ENCODE measurements at regions not wholly inside any gene's neighbourhood (a gene's known extent, or its start where the extent isn't known, plus 50 kb on each side); places are given as distances from the start of the nearest gene placed in this dataset.

- intact Hi-C loops (cut with micrococcal nuclease), result no loop called here
- Mint-ChIP-seq H3K9me3 (peaks cover 3 to 8% of the 10 kb centered on the region in 2 donors), H3K4me1 (no peaks in the 10 kb centered on the region), H3K27me3 (ENCODE audit: low read depth in 2 of 2) (peaks cover 3 to 7% of the 10 kb centered on the region in 2 donors), H3K36me3 (no peaks in the 10 kb centered on the region), H3K4me3 (no peak overlapping the region), H3K27ac (no peak overlapping the region)
- Histone ChIP-seq H3K27ac (ENCODE audit: low read length) (no peak overlapping the region), H3K36me3 (ENCODE audit: control insufficient read depth, insufficient read depth, low read length) (no peaks in the 10 kb centered on the region), H3K27me3 (ENCODE audit: control insufficient read depth, insufficient read depth, low read length) (no peaks in the 10 kb centered on the region), H3K9me3 (ENCODE audit: control insufficient read depth, insufficient read depth, low read length) (no peaks in the 10 kb centered on the region), H3K4me1 (ENCODE audit: control insufficient read depth, insufficient read depth, low read length) (no peaks in the 10 kb centered on the region), H3K4me3 (ENCODE audit: low read length) (no peak overlapping the region)
- ATAC-seq (no peak), DNase-seq (no peak)
- 73% methylated on average over 3 of the region's 3 CpGs for WGBS (ENCODE audit: insufficient coverage)
- TF ChIP-seq CTCF (IDR thresholded peaks at IDR 0.05), result no peak
Measured at GRCh38 chr11:15724601-15725000, 609.9 kb downstream of the INSC start.

- Histone ChIP-seq H3K4me1 (ENCODE audit: control insufficient read depth, insufficient read depth, low read length) (no peaks in the 10 kb centered on the region), H3K36me3 (ENCODE audit: control insufficient read depth, insufficient read depth, low read length) (no peaks in the 10 kb centered on the region), H3K4me3 (ENCODE audit: low read length) (no peak overlapping the region), H3K27me3 (ENCODE audit: control insufficient read depth, insufficient read depth, low read length) (no peaks in the 10 kb centered on the region), H3K9me3 (ENCODE audit: control insufficient read depth, insufficient read depth, low read length) (no peaks in the 10 kb centered on the region), H3K27ac (ENCODE audit: low read length) (no peak overlapping the region)
- DNase-seq (no peak), ATAC-seq (no peak)
- WGBS (ENCODE audit: insufficient coverage), result 44% methylated on average over 2 of the region's 2 CpGs
- intact Hi-C loops (cut with micrococcal nuclease), result no loop called here
- Mint-ChIP-seq H3K4me1 (no peaks in the 10 kb centered on the region), H3K36me3 (no peaks in the 10 kb centered on the region), H3K4me3 (no peak overlapping the region), H3K27ac (no peak overlapping the region), H3K9me3 (peaks cover 5 to 8% of the 10 kb centered on the region in 2 donors), H3K27me3 (ENCODE audit: low read depth in 2 of 2) (peaks cover 3 to 7% of the 10 kb centered on the region in 2 donors)
- no peak for TF ChIP-seq CTCF (IDR thresholded peaks at IDR 0.05)
Measured at GRCh38 chr11:15725246-15725645, 610.5 kb downstream of the INSC start.

- no peak overlapping the region for H3K4me3 Mint-ChIP-seq
- no peaks in the 10 kb centered on the region for H3K36me3 Mint-ChIP-seq
- intact Hi-C loops (cut with micrococcal nuclease), result no loop called here
- WGBS (ENCODE audit: insufficient coverage), result 44% methylated on average over 3 of the region's 3 CpGs
- peaks cover 0 to 3% of the 10 kb centered on the region in 2 donors for H3K27me3 Mint-ChIP-seq (ENCODE audit: low read depth in 2 of 2)
- H3K27ac ChIP-seq (ENCODE audit: low read length), result no peak overlapping the region
- H3K27ac Mint-ChIP-seq, result no peak overlapping the region
- DNase-seq, result no peak
- no peak overlapping the region for H3K4me3 ChIP-seq (ENCODE audit: low read length)
- no peaks in the 10 kb centered on the region for H3K4me1 Mint-ChIP-seq
- H3K36me3 ChIP-seq (ENCODE audit: control insufficient read depth, insufficient read depth, low read length), result no peaks in the 10 kb centered on the region
- no peak for TF ChIP-seq CTCF (IDR thresholded peaks at IDR 0.05)
- H3K9me3 Mint-ChIP-seq, result peaks cover 3 to 4% of the 10 kb centered on the region in 2 donors
- ATAC-seq, result no peak
- no peaks in the 10 kb centered on the region for H3K4me1 ChIP-seq (ENCODE audit: control insufficient read depth, insufficient read depth, low read length)
- H3K9me3 ChIP-seq (ENCODE audit: control insufficient read depth, insufficient read depth, low read length), result no peaks in the 10 kb centered on the region
- H3K27me3 ChIP-seq (ENCODE audit: control insufficient read depth, insufficient read depth, low read length), result no peaks in the 10 kb centered on the region
Measured at GRCh38 chr11:15726221-15726746, 611.6 kb downstream of the INSC start.

GRCh38 chr11:15726893-15727519 lies 612.3 kb downstream of the INSC start:
- Histone ChIP-seq H3K36me3 (ENCODE audit: control insufficient read depth, insufficient read depth, low read length) (no peaks in the 10 kb centered on the region), H3K9me3 (ENCODE audit: control insufficient read depth, insufficient read depth, low read length) (no peaks in the 10 kb centered on the region), H3K4me1 (ENCODE audit: control insufficient read depth, insufficient read depth, low read length) (no peaks in the 10 kb centered on the region), H3K27me3 (ENCODE audit: control insufficient read depth, insufficient read depth, low read length) (no peaks in the 10 kb centered on the region), H3K4me3 (ENCODE audit: low read length) (no peak overlapping the region), H3K27ac (ENCODE audit: low read length) (no peak overlapping the region)
- intact Hi-C loops (cut with micrococcal nuclease), result no loop called here
- 84% methylated on average over 1 of the region's 2 CpGs for WGBS (ENCODE audit: insufficient coverage)
- Mint-ChIP-seq H3K4me3 (no peak overlapping the region), H3K4me1 (no peaks in the 10 kb centered on the region), H3K9me3 (peaks cover 3 to 4% of the 10 kb centered on the region in 2 donors), H3K27ac (no peak overlapping the region), H3K36me3 (no peaks in the 10 kb centered on the region), H3K27me3 (ENCODE audit: low read depth in 2 of 2) (peaks cover 0 to 3% of the 10 kb centered on the region in 2 donors)
- TF ChIP-seq CTCF (IDR thresholded peaks at IDR 0.05), result no peak
- DNase-seq (no peak), ATAC-seq (no peak)

Measured in natural killer cell (primary cell).